ENCODE measurements at regions not wholly inside any gene's neighbourhood (a gene's known extent, or its start where the extent isn't known, plus 50 kb on each side); places are given as distances from the start of the nearest gene placed in this dataset.

DNA sequence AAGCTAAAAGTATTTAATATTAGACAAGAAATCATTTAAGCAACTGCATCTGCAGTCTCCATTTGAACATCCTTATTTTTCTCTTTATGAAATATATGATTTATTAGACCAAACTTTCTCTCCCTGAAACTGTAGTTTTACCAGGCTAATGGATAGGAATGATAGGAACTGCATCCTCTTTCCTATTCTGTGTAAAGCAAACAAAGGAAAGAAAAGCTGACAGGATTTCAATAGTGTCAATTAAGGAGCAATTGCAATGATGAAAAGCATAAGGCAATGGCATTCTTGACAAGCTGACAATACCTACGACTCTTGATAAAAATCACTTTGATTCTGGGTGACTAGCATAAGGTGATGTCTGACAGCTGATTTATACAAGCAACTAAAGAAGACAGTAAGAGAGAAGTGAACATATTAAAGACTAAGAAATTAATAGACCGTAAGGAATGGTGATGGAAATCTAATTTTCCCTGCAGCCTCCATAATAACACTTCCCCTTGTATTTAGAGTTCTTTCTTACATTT is 502.5 kb downstream of the TECRL start:
- Histone ChIP-seq H3K27ac (no peak overlapping the region), H3K27me3 (ENCODE audit: insufficient read depth, low read depth, severe bottlenecking) (no peaks in the 10 kb centered on the region), H3K36me3 (no peaks in the 10 kb centered on the region), H3K4me3 (ENCODE audit: low read depth, low read length) (no peak overlapping the region), H3K9me3 (ENCODE audit: severe bottlenecking) (no peaks in the 10 kb centered on the region)
- TF ChIP-seq, protein P1, sequence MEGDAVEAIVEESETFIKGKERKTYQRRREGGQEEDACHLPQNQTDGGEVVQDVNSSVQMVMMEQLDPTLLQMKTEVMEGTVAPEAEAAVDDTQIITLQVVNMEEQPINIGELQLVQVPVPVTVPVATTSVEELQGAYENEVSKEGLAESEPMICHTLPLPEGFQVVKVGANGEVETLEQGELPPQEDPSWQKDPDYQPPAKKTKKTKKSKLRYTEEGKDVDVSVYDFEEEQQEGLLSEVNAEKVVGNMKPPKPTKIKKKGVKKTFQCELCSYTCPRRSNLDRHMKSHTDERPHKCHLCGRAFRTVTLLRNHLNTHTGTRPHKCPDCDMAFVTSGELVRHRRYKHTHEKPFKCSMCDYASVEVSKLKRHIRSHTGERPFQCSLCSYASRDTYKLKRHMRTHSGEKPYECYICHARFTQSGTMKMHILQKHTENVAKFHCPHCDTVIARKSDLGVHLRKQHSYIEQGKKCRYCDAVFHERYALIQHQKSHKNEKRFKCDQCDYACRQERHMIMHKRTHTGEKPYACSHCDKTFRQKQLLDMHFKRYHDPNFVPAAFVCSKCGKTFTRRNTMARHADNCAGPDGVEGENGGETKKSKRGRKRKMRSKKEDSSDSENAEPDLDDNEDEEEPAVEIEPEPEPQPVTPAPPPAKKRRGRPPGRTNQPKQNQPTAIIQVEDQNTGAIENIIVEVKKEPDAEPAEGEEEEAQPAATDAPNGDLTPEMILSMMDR (IDR thresholded peaks at IDR 0.05; ENCODE audit: low read depth, low read length) = no peak
- no peak for DNase-seq

DNA sequence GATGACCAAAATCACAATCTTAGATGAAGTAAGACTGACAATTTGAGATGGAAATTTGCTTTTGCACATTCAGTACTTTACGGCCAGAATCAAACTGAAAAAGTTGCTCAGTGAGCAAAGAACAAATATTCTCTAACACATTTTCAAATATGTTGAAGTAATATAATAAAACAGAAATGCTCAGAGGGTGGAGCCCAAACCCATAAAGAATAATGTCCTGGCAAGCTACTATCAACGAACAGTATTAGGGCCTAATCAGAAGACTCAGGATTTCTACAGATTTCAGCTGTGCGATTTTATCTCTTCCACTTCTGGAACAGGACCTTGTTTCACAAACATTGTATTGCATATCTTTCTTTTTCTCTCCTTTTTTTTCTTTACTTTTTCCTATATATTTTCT is 505.0 kb downstream of the TECRL start:
- Histone ChIP-seq H3K4me3 (ENCODE audit: low read depth, low read length) (no peak overlapping the region), H3K27me3 (ENCODE audit: insufficient read depth, low read depth, severe bottlenecking) (no peaks in the 10 kb centered on the region), H3K36me3 (no peaks in the 10 kb centered on the region), H3K9me3 (ENCODE audit: severe bottlenecking) (no peaks in the 10 kb centered on the region), H3K27ac (no peak overlapping the region)
- TF ChIP-seq, protein P1 (IDR thresholded peaks at IDR 0.05; ENCODE audit: low read depth, low read length) = no peak
- DNase-seq = no peak

DNA sequence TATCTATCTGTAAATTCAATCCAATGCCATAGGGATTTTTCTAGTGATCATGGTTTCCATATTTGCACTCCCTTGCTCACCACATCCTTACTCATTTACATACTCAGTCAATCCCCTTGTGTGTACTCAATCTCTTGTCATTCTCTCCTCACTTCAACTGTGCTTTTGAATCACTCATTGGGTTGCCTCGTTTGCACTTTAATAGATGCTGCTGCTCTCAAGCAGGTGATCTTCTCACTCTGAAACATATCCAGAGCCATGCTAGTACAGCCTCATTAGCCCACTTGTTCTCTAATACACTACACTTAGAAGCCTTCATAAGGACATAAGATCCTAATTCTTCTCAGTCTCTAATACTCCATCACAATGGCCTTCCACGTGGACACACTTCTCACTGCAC is 507.9 kb downstream of the TECRL start:
- no peaks in the 10 kb centered on the region for H3K36me3 ChIP-seq
- TF ChIP-seq, protein P1 (IDR thresholded peaks at IDR 0.05; ENCODE audit: low read depth, low read length) = no peak
- H3K4me3 ChIP-seq (ENCODE audit: low read depth, low read length) = no peak overlapping the region
- H3K27me3 ChIP-seq (ENCODE audit: insufficient read depth, low read depth, severe bottlenecking) = no peaks in the 10 kb centered on the region
- no peak overlapping the region for H3K27ac ChIP-seq
- H3K9me3 ChIP-seq (ENCODE audit: severe bottlenecking) = no peaks in the 10 kb centered on the region
- DNase-seq = no peak

DNA sequence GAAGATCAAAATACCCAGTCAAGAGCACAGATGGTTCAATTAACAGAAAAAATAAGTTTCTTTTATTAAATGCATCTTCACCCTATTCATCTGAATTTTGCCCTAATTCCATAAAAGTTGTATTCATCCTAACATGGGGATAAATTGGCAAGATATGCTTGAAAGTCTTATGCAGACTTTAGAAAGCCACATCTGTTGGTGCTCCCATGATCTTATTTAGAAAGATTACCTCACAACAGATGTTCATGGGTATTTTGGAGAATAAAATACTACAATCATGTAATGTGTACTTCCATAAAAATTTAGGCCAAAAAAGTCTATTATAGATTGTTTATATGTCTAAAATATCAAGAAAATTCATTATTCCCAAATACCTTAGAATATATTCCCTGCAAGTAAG is 510.3 kb downstream of the TECRL start:
- Histone ChIP-seq H3K27me3 (ENCODE audit: insufficient read depth, low read depth, severe bottlenecking) (no peaks in the 10 kb centered on the region), H3K9me3 (ENCODE audit: severe bottlenecking) (no peaks in the 10 kb centered on the region), H3K36me3 (no peaks in the 10 kb centered on the region), H3K27ac (no peak overlapping the region), H3K4me3 (ENCODE audit: low read depth, low read length) (no peak overlapping the region)
- TF ChIP-seq, protein P1 (IDR thresholded peaks at IDR 0.05; ENCODE audit: low read depth, low read length) = no peak
- no peak for DNase-seq

DNA sequence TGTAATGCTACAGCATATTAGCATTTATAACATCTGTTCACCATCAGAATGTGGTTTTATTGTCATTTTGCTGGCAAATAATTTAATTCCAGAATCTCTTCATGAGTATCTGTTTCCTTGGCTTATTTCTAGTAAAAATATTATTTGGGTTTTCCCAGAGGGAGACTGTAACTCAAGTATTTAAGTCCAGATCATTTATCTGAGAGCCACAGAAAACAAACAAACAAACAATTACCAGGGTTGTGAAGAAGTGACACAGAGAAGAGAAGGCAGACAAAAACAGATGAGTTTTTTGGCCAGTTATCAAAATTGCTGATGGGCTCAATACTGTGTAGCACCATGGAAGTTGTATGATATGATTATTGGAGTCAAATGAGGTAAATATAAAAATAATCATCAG is 515.1 kb downstream of the TECRL start:
- TF ChIP-seq, protein P1 (IDR thresholded peaks at IDR 0.05; ENCODE audit: low read depth, low read length) = no peak
- no peaks in the 10 kb centered on the region for H3K36me3 ChIP-seq
- H3K9me3 ChIP-seq (ENCODE audit: severe bottlenecking) = no peaks in the 10 kb centered on the region
- no peak overlapping the region for H3K4me3 ChIP-seq (ENCODE audit: low read depth, low read length)
- H3K27ac ChIP-seq = no peak overlapping the region
- no peaks in the 10 kb centered on the region for H3K27me3 ChIP-seq (ENCODE audit: insufficient read depth, low read depth, severe bottlenecking)
- no peak for DNase-seq

DNA sequence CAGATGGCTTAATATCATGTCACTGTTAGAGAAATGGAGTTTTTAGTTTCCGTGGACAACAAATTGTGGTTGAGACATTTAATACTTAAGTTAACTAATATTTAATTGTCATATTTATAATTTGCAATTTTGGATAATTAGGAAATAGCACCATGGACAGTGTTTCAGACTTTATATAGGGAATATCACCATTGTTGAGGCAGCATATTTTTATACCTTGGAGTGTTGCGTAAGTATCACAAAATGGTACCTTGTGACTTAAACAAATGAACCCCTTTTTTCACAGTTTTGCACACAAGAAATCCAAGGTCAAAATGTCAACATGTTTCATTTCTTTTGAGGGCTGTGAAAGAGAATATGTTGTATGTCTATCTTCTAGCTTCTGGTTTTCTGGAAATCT is 539.9 kb downstream of the TECRL start:
- Histone ChIP-seq H3K4me3 (ENCODE audit: low read depth, low read length) (no peak overlapping the region), H3K36me3 (no peaks in the 10 kb centered on the region), H3K9me3 (ENCODE audit: severe bottlenecking) (no peaks in the 10 kb centered on the region), H3K27me3 (ENCODE audit: insufficient read depth, low read depth, severe bottlenecking) (no peaks in the 10 kb centered on the region), H3K27ac (no peak overlapping the region)
- no peak for DNase-seq
- TF ChIP-seq, protein P1 (IDR thresholded peaks at IDR 0.05; ENCODE audit: low read depth, low read length) = no peak
